NOMO-1 treated with DMSO at 0.1 percent for 48 hours (cell line): ENCODE measurements at regions not wholly inside any gene's neighbourhood (a gene's known extent, or its start where the extent isn't known, plus 50 kb on each side); places are given as distances from the start of the nearest gene placed in this dataset.
"Not testable (repeated sequence)": the region's sequence is repeated elsewhere in the genome, so short reads cannot be mapped to it uniquely, and the experiment has no call there.

ENCODE experiments used
- DNase-seq: peaks from one replicate; lab custom pipeline; 2025; ENCODE audit not compliant: unreplicated experiment; lab: John Stamatoyannopoulos, UW

DNA sequence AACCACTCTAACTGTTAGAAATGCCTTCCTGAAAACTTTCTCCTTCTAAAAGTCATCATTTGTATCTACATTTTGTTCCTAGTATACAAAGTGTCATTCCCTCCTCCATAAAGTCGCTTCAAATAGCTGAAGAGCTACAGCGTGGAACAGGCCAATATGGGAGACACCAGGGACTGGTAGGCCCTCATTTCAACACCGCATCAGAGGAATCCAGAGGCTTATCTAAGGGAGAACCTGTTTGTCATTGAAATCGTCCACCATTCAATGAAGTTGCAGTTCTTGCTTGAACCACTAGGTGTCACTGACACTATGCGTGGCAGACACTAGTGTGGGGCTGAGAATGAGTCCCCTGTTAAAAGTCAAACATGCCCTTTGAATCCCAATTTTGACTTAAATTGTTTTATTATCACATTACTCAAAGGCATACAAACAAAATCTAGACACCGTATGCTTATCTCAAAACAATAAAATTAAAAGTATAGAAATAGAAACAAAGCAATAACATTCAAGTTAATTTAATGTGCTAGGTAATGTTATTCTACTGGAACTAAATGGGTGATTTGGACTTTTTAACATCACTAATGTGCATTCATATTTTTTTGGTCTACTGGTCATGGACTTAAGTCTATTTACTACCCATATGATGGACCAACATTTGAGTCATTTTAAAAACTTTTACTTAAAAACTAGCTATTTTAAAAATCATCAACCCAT lies 182.3 kb downstream of the FCRL5 start:
- DNase-seq, result peak; percentile 47

DNA sequence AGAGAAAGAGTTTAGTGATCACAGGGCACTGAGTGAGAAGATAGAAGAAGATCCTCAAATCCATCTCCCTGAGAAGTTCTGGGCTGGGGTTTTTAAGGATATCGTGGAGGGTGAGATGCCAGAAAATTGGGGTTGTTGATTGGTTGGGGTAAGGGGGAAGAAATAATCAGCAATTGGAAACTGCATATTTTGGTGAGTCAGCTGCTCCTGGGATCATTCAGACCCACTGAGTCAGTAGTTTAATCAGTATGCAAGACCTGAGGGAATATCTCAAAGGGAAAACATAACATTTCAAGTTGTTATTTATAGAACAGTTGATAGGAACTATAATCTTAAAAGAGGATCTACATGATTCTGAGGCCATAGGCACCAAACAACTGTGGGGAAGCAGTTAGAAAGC lies 183.4 kb downstream of the FCRL5 start:
- DNase-seq, result not testable (repeated sequence)

DNA sequence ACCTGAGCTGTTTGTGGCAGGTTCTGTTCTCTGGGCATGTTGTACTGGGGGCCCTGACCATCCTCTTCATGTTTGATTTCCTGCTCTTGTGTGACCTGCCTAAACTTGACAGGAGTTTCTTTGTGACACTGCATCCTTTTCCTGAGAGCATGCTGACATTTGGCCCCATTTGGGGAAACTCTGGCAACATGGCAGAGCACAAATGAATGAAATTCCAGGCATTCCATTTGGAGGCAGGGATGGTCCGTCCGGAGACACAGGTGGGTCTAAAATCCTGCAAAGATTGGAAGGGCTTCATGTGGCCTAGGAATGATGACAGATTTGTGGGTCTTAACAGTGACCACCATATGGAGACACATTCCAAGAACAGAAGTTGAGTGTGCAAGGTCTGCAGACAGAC lies 184.0 kb downstream of the FCRL5 start:
- DNase-seq, result no peak

DNA sequence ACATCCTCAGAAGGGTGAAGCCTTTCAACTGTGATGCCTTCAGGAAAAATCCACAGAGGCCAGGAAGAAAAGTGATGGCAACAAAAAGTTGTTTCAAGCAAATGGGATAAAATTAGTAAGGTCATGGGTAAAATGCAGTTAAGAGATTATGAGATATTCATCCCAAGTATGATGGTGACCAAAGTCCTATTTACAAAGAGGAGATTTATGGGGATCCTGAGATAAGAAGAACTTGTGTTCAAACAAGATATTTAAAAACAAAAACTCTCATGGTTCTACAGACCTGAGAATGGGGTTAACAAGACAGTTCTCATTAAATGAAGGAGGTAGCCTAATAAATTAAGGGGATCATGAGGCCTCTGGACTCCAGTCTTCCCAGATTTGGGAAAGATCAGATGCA lies 184.4 kb downstream of the FCRL5 start:
- no peak for DNase-seq

DNA sequence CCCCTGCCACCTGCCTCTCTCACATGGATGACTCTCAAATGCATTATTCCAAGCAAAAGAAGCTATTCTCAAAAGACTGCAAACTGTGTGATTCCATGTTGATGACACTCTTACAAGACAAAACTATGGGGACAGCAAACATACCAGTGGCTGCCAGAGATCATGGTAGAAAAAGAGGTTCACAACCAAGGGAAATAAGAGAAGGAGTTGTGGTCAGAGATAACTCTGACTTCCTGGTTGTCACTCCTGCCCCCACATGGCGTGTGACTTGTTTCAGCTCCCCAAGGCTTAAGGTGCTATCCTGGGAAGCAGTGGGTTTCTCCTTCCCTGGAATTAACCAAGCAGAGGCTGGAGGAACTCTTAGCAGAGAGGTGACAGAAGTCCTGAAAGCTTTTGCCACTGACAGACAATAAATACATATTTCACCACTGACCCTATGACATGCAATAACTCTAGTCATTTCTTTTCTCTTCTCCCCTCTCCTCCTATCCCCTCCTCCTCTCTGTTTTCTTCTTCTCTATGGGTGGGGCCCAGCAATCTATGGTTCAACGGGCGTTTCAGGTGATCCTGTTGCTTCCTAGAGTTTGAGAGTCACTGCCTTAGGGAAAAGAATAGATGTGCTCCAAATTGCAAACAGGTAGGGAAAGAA lies 185.1 kb downstream of the FCRL5 start:
- DNase-seq, result no peak

DNA sequence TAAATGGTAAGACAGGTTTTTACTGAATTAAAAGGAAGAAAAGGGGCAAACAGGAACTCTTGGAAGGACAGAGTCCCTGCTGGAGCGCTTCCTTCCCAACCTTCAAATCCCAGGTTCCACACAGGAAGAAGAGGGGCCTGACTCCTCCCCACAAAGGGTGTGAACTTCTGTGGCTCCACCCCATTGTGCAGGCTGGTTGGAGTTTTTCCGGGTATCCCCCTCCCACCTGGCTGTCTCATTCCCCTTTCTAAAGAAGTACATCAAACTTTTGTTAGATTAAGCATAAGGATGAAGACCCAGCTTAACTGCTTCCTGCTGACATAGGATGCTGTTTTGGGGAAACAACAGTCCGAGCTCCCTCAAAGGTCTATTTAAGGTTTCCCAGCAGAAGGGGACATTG lies 187.7 kb downstream of the FCRL5 start:
- DNase-seq, result no peak

DNA sequence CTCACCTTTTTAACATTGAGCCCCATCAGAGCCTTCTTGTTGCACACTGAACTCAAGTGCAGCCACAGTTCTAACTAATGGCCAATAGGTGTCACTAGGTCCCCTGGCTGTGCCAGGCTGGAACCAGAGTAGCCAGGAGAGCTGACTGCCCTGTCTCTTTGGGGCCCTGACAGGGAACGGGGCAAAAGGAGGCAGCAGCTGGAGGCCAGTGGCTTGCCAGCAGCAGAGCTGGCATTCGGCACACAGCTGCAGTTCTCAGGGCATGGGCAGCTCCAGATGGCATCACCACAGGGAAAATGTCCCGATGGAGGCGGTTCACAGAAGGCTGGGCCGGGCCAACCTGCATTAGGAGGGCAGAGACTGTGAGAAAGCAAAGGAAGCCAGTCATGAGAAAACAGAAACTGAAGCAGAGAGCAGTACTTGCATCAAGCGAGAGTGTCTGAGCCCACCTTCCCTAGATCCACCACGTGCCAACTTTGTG lies 188.6 kb downstream of the FCRL5 start:
- peak; percentile 19 for DNase-seq

DNA sequence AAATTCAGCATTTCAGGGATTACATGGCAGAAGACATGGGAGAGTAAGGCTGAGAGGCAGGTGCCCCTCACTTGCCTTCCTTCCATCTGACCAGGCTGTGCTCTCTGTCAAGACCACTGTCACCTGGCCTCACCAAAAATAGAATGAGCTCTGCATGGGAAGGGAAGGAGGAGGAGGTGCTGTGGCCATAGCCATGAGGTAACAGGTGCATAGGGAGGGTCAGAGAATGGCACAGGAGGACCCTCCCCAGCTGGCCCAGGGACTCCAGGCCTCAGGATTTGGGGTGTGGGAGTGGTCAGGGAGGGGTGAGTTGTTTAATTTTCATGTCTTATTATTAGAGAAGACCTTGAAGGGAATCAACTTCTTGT lies 192.3 kb downstream of the FCRL5 start:
- DNase-seq, result no peak

DNA sequence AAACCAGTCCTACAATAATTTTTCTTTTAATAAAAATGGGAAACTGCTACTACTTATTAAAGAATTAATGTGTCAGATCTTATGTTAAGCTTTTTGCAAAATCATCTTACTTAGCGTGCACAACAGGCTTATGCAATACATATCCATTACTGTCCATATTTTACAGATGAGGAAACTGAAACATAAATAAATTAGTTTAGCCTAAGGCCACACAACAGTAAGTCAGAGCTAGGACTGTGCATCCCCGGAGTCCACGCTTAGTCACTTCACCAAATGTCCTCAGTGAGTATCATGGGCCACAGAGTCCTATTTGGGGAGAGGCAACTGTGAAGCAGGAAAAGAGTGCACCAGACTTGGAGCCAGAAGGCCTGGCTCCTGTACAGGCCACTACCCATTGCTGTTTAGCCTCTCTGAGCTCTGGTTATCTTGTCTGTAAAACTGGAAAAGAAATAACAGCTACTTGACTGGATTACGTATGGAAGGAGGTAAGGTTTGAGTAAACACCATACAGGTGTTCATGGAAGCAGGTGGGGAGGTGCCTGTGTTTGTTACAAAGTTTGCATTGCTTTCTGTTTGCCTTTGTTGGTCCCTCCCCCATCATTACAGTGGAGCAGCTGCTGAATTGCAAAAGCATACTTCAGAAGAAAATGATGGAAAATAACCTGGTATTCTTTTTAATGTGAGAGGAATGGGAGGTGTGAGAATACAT lies 192.8 kb downstream of the FCRL5 start:
- peak; percentile 49 for DNase-seq

DNA sequence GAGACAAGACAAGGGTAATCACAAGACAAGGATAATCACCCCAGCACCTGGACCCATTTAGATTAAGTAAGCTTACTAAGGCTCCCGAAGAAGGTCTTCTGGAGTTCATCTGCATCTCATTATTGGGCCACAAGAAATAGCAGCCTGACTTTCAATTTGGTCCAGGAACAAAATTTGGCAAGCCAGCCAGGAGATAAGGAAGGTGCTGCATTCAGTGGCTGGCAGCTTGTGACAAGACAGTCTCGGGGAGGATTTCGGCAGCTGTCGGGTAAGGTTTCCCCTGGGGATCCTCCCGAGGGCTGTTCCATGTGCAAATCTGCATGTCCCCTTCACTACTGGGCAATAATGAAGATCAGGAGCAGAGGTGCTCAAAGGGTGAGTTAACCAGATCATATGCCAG lies 195.2 kb downstream of the FCRL5 start:
- DNase-seq, result no peak

DNA sequence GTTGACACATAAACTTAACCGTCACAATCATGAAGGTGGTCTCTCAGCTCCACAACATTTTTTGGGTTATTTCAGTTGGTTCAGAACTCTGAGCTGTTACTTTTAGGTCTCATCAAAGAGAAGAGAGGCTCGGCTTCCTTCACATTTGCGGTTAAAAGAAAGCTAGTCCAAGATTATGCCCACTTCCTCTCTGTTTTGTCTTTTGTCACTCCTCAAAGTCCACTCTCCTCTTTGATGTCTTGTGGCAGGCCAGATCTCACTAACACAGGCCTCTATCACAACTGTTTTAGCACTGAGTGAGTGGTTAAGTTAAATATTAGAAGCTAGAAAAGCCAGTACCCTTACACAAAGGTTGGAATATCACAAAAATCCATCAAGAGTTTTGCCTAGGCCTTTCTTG lies 195.7 kb downstream of the FCRL5 start:
- DNase-seq, result peak; percentile 50

DNA sequence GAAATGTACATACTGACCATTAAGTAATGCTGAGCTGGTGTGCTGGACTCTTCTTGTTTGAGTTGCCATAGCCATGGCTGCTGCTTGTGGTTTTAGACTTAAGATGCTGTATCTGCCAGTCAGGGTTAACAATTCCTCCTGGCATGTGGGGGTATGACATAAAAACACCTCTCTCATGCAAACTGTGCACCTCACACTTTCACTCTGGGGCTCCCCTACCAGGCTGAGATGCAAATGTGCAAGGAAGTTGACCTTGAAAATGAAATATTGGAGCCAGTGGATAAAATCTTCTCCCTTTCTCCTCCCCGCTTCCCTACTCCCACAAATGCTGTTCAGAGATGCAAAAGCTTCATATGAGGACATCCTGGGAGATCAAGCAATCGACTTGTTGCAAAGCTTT lies 198.8 kb downstream of the FCRL5 start:
- DNase-seq, result no peak

DNA sequence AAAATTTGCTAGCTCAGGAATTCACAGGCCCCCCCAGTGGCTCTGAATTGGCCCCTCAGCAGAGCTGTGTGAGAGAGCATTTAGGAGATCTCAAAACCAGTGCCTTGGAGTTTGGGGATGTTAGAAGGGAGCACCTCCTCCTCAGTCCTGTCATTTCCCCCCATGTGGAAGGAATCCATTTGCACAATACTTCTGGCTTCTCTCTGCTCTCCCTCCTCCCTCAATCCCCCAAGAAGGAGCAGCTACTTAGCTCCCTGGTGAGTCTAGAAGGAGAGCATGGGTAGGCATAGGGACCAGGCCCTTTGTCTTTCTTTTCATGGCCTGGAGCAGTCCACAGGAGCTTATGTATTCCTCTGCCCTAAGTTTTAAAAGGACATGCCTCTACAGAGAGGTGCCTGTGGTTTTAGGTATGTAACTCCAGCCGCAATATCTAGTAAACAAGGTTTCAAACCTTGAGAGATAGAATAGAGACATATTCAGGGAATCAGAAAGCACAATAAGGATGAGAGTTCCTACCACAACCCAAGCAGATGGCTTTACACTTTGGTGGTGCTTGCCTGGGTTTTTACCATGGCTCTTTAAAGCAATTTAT lies 199.4 kb downstream of the FCRL5 start:
- DNase-seq, result no peak

DNA sequence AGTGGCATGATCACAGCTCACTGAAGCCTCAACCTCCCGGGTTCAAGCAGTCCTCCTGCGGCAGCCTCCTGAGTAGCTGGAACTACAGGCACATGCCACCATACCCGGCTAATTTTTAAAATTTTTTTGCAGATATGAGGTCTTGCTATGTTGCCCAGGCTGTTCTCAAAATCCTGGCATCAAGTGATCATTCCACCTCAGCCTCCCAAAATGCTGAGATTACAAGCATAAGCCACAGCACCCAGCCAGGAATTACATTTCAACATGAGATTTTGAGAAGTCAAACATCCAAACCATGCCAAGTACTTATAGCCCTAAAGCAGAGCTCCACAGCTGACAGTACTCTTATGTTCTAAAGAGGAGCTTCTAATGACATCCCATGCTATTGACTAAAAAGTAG lies 200.1 kb downstream of the FCRL5 start:
- no peak for DNase-seq

DNA sequence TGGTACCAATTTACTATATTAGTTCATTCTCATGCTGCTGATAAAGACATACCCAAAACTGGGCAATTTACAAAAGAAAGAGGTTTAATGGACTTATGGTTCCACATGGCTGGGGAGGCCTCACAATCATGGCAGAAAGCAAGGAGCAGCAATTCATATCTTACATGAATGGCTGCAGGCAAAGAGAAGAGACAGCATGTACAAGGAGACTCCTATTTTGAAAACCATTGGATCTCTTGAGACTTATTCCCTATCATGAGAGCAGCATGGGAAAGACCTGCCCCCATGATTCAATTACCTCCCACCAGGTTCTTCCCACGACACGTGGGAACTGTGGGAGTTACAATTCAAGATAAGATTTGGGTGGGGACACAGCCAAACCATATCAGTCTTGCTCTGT lies 200.5 kb downstream of the FCRL5 start:
- DNase-seq, result not testable (repeated sequence)

DNA sequence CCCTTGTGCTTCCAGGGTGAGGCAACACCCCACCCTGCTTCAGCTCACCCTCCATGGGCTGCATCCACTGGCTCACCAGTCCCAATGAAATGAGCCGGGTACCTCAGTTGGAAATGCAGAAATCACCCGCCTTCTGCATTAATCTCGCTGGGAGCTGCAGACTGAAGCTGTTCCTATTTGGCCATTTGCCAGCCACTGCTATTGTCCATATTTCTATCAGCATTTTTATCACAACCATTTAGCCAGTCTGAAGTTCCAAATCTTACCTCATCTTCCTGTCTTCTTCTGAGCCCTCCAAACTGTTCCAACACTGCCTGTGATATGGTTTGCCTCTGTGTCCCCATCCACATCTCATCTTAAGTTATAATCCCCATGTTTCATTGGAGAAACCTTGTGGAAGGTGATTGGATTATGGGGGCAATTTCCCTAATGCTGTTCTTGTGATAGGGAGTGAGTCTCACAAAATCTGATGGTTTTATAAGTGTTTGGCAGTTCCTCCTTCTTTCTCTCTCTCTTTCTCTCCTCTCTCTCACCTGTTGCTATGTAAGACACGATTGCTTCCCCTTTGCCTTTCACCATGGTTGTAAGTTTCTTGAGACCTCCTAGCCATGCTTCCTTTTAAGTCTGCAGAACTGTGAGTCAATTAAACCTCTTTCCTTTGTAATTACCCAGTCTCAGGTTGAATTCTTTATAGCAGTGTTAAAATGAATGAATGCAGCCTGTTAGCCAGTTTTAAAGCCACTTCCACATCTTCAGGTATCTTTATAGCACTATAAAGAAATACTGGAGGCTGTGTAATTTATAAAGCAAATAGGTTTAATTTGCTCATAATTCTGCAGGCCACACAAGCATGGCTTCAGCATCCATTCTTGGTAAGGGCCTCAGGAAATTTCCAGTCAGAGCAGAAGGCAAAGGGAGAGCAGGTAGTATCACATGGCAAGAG lies 203.5 kb downstream of the FCRL5 start:
- DNase-seq, result no peak

DNA sequence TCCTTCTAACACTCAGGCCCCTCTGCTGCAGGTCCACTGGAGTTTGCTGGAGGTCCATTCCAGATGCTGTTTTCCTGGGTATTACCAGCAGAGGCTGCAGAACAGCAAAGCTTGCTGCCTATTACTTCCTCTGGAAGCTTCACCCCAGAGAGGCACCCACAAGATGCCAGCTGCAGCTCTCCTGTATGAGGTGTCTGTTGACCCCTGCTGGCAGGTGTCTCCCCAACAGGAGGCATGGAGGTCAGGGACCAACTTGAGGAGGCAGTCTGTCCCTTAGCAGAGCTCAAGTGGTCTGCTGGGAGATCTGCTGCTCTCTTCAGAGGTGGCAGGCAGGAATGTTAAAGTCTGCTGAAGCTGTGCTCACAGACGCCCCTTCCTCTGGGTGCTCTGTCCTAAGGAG lies 204.8 kb downstream of the FCRL5 start:
- DNase-seq, result no peak

DNA sequence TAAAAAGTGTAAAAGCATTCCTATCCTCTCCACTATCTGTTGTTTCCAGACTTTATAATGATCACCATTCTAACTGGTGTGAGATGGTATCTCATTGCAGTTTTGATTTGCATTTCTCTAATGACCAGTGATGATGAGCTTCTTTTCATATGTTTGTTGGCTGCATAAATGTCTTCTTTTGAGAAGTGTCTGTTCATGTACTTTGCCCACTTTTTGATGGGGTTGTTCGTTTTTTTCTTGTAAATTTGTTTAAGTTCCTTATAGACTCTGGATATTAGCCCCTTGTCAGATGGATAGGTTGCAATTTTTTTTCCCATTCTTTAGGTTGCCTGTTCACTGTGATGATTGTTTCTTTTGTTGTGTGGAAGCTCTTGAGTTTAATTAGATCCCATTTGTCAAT lies 199.6 kb upstream of the ETV3 start:
- DNase-seq, result not testable (repeated sequence)

DNA sequence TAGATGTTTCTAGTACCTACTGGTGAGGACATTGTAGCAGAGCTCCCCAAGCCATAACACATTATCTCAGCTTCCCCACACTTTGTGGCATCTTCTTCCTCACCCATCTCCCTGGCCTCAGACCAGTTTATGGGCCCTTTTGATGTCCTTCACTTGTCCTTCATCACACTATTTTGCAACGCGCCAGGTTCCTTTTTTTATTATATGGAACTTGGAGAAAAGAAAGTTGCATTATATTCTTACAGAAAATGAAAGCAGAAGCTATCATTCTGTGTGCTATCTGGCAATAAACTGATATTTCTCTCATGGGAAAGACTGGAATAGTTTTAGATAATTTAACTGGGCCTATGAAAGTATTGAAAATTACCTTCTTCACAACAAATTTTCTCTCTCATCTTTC lies 196.9 kb upstream of the ETV3 start:
- DNase-seq, result peak; percentile 88

DNA sequence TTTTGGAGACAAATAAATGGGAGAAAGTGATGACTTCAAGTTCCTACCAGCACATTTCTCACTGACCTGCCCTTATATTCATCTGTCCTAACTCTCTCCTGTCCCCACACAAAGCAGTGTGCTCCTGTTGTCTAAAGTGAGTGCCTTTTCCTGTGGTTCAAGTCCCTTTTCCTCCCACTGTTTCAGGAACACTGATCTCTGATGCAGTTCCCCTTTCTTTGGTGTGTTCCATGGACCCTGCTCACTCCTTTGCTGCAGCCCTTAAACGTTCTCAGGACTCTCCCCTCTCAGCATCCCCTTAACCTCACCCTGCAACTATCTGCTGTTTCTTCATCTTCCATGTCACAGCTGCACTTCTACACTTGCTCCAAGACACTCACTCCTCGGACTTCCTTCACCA lies 195.8 kb upstream of the ETV3 start:
- no peak for DNase-seq

DNA sequence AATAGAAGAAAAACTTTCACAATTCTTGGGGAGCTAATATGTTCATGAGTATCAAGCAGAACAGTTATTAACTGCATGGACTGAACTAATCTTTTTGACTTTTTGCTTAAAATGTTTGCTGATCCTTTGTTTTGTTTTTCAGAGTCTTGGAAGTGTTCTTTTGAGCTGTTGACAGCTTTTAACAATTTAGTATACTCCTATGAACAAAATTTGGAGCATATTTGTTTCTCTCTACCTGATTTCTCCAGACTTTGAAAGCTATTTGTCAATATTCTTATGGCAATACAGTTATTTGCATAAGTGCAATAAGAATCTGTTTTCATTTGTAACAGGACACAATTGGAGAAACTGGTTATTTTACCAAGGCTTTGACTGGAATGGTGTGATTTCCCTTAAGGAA lies 192.0 kb upstream of the ETV3 start:
- not testable (repeated sequence) for DNase-seq
